Liver (tissue), 7 donors: ENCODE measurements at regions not wholly inside any gene's neighbourhood (a gene's known extent, or its start where the extent isn't known, plus 50 kb on each side); places are given as distances from the start of the nearest gene placed in this dataset.

Source experiments
- DNase-seq: peaks from one replicate; pipeline ENCODE4 v3.0.0-alpha.2; 2017; ENCODE audit warnings: low spot score
- H3K27ac ChIP-seq, 2 donors: one replicate each; pipeline ENCODE4 v1.7.0; 2013; ENCODE audit warnings: inconsistent platforms in 2 of 2, low read length in 2 of 2, control low read depth in 1 of 2, low read depth in 1 of 2, mild to moderate bottlenecking in 1 of 2
- H3K27me3 ChIP-seq, 4 donors: one replicate each; pipeline versions ENCODE4 v1.6.1 to v1.7.0; 2013; ENCODE audit warnings: low read length in 3 of 4, inconsistent platforms in 1 of 4, mild to moderate bottlenecking in 1 of 4, moderate library complexity in 1 of 4; ENCODE audit not compliant: control insufficient read depth in 4 of 4, insufficient read depth in 4 of 4
- H3K36me3 ChIP-seq, 4 donors: one replicate each; pipeline versions ENCODE4 v1.6.1 to v1.7.0; 2013; ENCODE audit warnings: low read length in 3 of 4, mild to moderate bottlenecking in 3 of 4, low read depth in 1 of 4, moderate library complexity in 1 of 4; ENCODE audit not compliant: control insufficient read depth in 4 of 4, insufficient read depth in 3 of 4
- H3K4me1 ChIP-seq, 4 donors: one replicate each; pipeline versions ENCODE4 v1.6.1 to v1.7.0; 2013; ENCODE audit warnings: low read length in 3 of 4, mild to moderate bottlenecking in 3 of 4, moderate library complexity in 1 of 4; ENCODE audit not compliant: control insufficient read depth in 4 of 4, insufficient read depth in 4 of 4
- H3K4me3 ChIP-seq, 3 donors: one replicate each; pipeline versions ENCODE4 v1.6.1 to v1.7.0; 2013; ENCODE audit warnings: low read length in 3 of 3, control low read depth in 1 of 3, low read depth in 1 of 3, mild to moderate bottlenecking in 1 of 3
- H3K9ac ChIP-seq, 2 donors: one replicate each; pipeline ENCODE4 v1.7.0; 2013; ENCODE audit warnings: low read length in 2 of 2, mild to moderate bottlenecking in 2 of 2, moderate library complexity in 2 of 2, control low read depth in 1 of 2, low read depth in 1 of 2
- H3K9me3 ChIP-seq, 4 donors: one replicate each; pipeline versions ENCODE4 v1.6.1 to v1.7.0; 2013; ENCODE audit warnings: low read length in 3 of 4; ENCODE audit not compliant: control insufficient read depth in 4 of 4
- EGR1 ChIP-seq, 2 donors: IDR thresholded peaks; 2 replicates each; pipeline ENCODE4 v1.6.1; 2016 to 2018; ENCODE audit warnings: antibody characterized with exemption in 2 of 2, low read depth in 2 of 2
- GABPA ChIP-seq, 2 donors: IDR thresholded peaks in 1 of 2; conservative IDR thresholded peaks in 1 of 2; 2 replicates each; pipeline ENCODE4 v1.6.1; 2016; ENCODE audit warnings: antibody characterized with exemption in 2 of 2, mild to moderate bottlenecking in 1 of 2, moderate library complexity in 1 of 2
- HNF4A ChIP-seq, 2 donors: conservative IDR thresholded peaks; 2 replicates each; pipeline ENCODE4 v1.6.1; 2016; ENCODE audit warnings: antibody characterized with exemption in 2 of 2, mild to moderate bottlenecking in 2 of 2
- HNF4G ChIP-seq: IDR thresholded peaks from 2 replicates; pipeline ENCODE4 v1.6.1; 2016; ENCODE audit warnings: antibody characterized with exemption
- JUND ChIP-seq, 2 donors: IDR thresholded peaks; 2 replicates each; pipeline ENCODE4 v1.6.1; 2016; ENCODE audit warnings: antibody characterized with exemption in 2 of 2
- NR2F2 ChIP-seq: IDR thresholded peaks from 2 replicates; pipeline ENCODE4 v1.6.1; 2016; ENCODE audit warnings: antibody characterized with exemption
- REST ChIP-seq: IDR thresholded peaks from 2 replicates; pipeline ENCODE4 v1.6.1; 2016; ENCODE audit warnings: antibody characterized with exemption, mild to moderate bottlenecking
- RXRA ChIP-seq, 2 donors: IDR thresholded peaks; 2 replicates each; pipeline ENCODE4 v1.6.1; 2017 to 2018; ENCODE audit warnings: antibody characterized with exemption in 2 of 2, mild to moderate bottlenecking in 1 of 2
- SP1 ChIP-seq: IDR thresholded peaks from 2 replicates; pipeline ENCODE4 v1.6.1; 2018; ENCODE audit warnings: antibody characterized with exemption, mild to moderate bottlenecking
- TAF1 ChIP-seq: conservative IDR thresholded peaks from 2 replicates; pipeline ENCODE4 v1.6.1; 2016; ENCODE audit warnings: antibody characterized with exemption, mild to moderate bottlenecking
- WGBS: extraction: QIAGEN DNeasy Blood & Tissue Kit; methylation state at CpG from one replicate; pipeline ENCODE4 v1.1.7; 2013; 5-methylcytosine and 5-hydroxymethylcytosine counted together
- TF ChIP-seq, protein P1 (sequence below): IDR thresholded peaks from 2 replicates; pipeline ENCODE4 v1.6.1; 2016; ENCODE audit warnings: antibody characterized with exemption
- TF ChIP-seq, protein P2 (sequence below): IDR thresholded peaks from 2 replicates; pipeline ENCODE4 v1.6.1; 2016; ENCODE audit warnings: antibody characterized with exemption
- TF ChIP-seq, protein P3 (sequence below): IDR thresholded peaks from 2 replicates; pipeline ENCODE4 v1.6.1; 2016; ENCODE audit warnings: antibody characterized with exemption
- donor health status: healthy.
- donor health status: healthy.
- donor health status: healthy.
- donor health status: healthy.

- Histone ChIP-seq H3K27me3 (no peaks in the 10 kb centered on the region), H3K4me3 (no peak overlapping the region), H3K36me3 (no peaks in the 10 kb centered on the region), H3K9ac (no peak overlapping the region), H3K27ac (no peak overlapping the region), H3K9me3 (no peaks in the 10 kb centered on the region), H3K4me1 (no peaks in the 10 kb centered on the region)
- DNase-seq, result no peak
- TF ChIP-seq, protein P1, sequence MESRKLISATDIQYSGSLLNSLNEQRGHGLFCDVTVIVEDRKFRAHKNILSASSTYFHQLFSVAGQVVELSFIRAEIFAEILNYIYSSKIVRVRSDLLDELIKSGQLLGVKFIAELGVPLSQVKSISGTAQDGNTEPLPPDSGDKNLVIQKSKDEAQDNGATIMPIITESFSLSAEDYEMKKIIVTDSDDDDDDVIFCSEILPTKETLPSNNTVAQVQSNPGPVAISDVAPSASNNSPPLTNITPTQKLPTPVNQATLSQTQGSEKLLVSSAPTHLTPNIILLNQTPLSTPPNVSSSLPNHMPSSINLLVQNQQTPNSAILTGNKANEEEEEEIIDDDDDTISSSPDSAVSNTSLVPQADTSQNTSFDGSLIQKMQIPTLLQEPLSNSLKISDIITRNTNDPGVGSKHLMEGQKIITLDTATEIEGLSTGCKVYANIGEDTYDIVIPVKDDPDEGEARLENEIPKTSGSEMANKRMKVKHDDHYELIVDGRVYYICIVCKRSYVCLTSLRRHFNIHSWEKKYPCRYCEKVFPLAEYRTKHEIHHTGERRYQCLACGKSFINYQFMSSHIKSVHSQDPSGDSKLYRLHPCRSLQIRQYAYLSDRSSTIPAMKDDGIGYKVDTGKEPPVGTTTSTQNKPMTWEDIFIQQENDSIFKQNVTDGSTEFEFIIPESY, result no peak
- WGBS, result 87% methylated on average over 7 of the region's 7 CpGs
Measured at GRCh38 chr1:110280126-110280525, 59.1 kb upstream of the RBM15 start.

DNA sequence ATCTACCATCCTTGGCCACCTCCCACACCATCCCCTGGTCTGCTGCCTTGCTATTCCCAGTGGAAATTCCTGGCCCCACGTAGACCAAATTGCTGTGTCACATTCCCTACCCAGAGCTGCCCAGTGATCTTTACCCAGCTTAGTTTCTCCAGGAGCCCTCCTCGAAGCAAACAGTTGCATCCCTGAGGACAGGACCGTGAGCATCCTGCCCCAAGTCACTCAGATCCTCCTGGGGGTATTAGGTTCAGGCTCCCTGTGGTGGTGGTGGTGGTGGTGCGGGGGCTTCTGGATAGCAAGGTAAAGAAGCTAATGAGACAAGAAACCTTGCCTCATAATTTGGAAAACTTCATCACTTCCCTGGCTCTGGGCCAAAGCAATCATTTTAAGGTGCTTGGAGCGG, 58.4 kb upstream of the RBM15 start:
- Histone ChIP-seq H3K36me3 (no peaks in the 10 kb centered on the region), H3K4me3 (no peak overlapping the region), H3K4me1 (no peaks in the 10 kb centered on the region), H3K9ac (no peak overlapping the region), H3K27ac (no peak overlapping the region), H3K9me3 (no peaks in the 10 kb centered on the region), H3K27me3 (no peaks in the 10 kb centered on the region)
- DNase-seq, result no peak
- WGBS, result 81% methylated on average over 5 of the region's 5 CpGs
- TF ChIP-seq, protein P2, sequence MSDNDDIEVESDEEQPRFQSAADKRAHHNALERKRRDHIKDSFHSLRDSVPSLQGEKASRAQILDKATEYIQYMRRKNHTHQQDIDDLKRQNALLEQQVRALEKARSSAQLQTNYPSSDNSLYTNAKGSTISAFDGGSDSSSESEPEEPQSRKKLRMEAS, result no peak
- TF ChIP-seq HNF4A (conservative IDR thresholded peaks at IDR 0.05) (no peak), REST (no peak)

DNA sequence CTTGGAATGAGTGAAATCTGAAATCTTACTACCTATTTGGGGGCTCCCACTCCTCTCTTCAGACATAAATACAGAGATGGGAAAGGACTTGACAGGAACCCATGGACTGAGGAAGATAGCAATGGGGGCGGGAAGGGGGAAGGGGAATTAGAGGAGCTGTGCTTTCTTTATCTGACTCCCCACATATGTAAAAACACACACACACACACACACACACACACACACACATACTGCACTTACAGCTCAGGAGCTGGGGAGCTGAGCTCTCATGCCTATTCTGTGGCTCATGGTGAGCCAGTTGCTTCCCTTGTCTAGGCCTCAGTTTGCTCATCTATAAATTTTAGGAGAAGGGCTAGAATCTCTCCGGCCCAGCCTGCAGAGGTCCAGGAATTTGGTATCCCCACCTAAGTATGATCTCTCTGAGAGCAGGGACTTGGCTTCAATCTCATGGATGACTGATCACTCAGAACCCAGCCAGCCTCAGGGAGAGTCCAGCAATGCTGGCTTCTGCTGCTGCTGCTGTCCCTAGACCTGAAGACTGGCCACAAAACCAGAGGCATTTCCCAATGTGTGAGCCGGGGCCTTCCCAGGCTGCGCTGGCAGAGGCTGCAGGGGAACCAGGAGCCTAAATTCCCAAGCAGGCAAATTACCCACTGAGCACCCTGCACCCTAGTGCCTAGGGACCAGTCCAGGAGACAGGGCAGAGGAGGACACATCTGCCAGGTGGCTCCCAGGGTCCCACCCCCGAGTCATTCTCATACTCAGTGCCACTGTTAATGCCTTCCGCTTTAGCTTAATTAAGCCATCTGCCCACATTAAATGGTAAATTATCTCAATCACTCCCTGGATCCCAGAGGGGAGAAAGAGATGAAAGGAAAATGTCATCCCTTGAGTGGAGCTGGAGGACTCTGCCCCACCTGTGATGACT, 57.5 kb upstream of the RBM15 start:
- no peak overlapping the region for H3K9ac ChIP-seq
- WGBS, result 96% methylated on average over 6 of the region's 6 CpGs
- H3K27me3 ChIP-seq, result no peaks in the 10 kb centered on the region
- H3K4me1 ChIP-seq, result no peaks in the 10 kb centered on the region
- no peak overlapping the region for H3K27ac ChIP-seq
- no peaks in the 10 kb centered on the region for H3K9me3 ChIP-seq
- no peak for DNase-seq
- H3K36me3 ChIP-seq, result no peaks in the 10 kb centered on the region
- H3K4me3 ChIP-seq, result no peak overlapping the region
- TF ChIP-seq TAF1 (no peak), NR2F2 (no peak), SP1 (no peak), EGR1 (IDR thresholded peaks at IDR 0.05; ENCODE audit: low read depth in 2 of 2) (no peak), JUND (IDR thresholded peaks at IDR 0.05) (no peak), GABPA (IDR thresholded peaks at IDR 0.05 in 1 of 2, conservative IDR thresholded peaks at IDR 0.05 in 1 of 2) (no peak), HNF4A (conservative IDR thresholded peaks at IDR 0.05) (no peak), REST (no peak), HNF4G (no peak), RXRA (IDR thresholded peaks at IDR 0.05) (no peak)
- TF ChIP-seq, protein P3, sequence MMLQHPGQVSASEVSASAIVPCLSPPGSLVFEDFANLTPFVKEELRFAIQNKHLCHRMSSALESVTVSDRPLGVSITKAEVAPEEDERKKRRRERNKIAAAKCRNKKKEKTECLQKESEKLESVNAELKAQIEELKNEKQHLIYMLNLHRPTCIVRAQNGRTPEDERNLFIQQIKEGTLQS, result no peak
- TF ChIP-seq, protein P2, result no peak
- TF ChIP-seq, protein P1, result no peak
